Keratinocyte (primary cell): ENCODE measurements at regions not wholly inside any gene's neighbourhood (a gene's known extent, or its start where the extent isn't known, plus 50 kb on each side); places are given as distances from the start of the nearest gene placed in this dataset.

Experiments used
- CTCF ChIP-seq, 3 experiments: IDR thresholded peaks in 1 of 3; conservative IDR thresholded peaks in 1 of 3; optimal IDR thresholded peaks in 1 of 3; 2 replicates in 2 of 3; 3 replicates in 1 of 3; pipeline versions ENCODE3 to v1.5.1; 2011; ENCODE audit warnings: low read length in 3 of 3, mild to moderate bottlenecking in 3 of 3, moderate library complexity in 2 of 3, control low read depth in 1 of 3, inconsistent platforms in 1 of 3; ENCODE audit not compliant: insufficient read depth in 2 of 3; ENCODE audit errors: extremely low read depth in 1 of 3
- EZH2 ChIP-seq: IDR thresholded peaks from one replicate; pipeline ENCODE4 v1.6.1; 2012; ENCODE audit warnings: inconsistent platforms, mild to moderate bottlenecking, low read length, moderate library complexity

DNA sequence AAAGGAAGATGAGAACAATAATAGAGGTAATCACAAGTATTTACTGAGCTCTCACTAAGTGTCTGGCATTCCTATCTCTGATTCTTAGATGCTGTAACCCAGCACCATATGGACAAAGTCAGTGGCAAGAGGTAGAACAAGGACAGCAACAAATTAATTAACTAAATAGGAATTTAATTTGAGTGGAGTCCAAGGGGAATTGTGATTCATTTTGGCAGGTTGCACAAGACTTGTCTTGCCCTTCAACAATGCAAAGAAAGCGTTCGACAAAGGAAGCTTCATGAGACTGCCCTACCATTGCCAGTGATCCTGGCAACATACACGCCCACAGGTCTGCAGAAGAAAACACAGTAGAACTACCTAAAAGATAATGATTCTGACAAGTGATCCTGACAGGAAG lies 221.6 kb downstream of the RBM43 start:
- TF ChIP-seq CTCF (optimal IDR thresholded peaks at IDR 0.05 in 1 of 3, IDR thresholded peaks at IDR 0.05 in 1 of 3, conservative IDR thresholded peaks at IDR 0.05 in 1 of 3; ENCODE audit: extremely low read depth in 1 of 3, insufficient read depth in 2 of 3, low read length in 3 of 3) (no peak), EZH2 (no peak)
